Peyer's patch (tissue), 4 donors: ENCODE measurements at regions not wholly inside any gene's neighbourhood (a gene's known extent, or its start where the extent isn't known, plus 50 kb on each side); places are given as distances from the start of the nearest gene placed in this dataset.

Experiments
- CTCF ChIP-seq, 6 experiments: fragments of 450-650 bp in 4 of 6; fragments of 200-600 bp in 2 of 6; sonication (generic) in 1 of 6; IDR thresholded peaks; one replicate each; pipeline ENCODE4 v1.5.1; 2017 to 2019; ENCODE audit warnings: antibody characterized with exemption in 6 of 6, mild to moderate bottlenecking in 3 of 6, moderate library complexity in 1 of 6
- POLR2A ChIP-seq, 2 donors: fragments of 450-650 bp; IDR thresholded peaks; one replicate each; pipeline ENCODE4 v1.5.1; 2017; ENCODE audit warnings: antibody characterized with exemption in 2 of 2, mild to moderate bottlenecking in 2 of 2, moderate library complexity in 2 of 2

GRCh38 chr1:222167111-222167510 is 380.8 kb downstream of the HHIPL2 start:
- TF ChIP-seq POLR2A (IDR thresholded peaks at IDR 0.05) (no peak), CTCF (IDR thresholded peaks at IDR 0.05) (peak in 4 of 6 experiments; percentile 30 to 43 (median 34))
